Activated CD4-positive, alpha-beta T cell treated with anti-CD3 and anti-CD28 coated beads, Interleukin-2, amount 50 U/mL, for 48 hours (primary cell): ENCODE measurements at regions not wholly inside any gene's neighbourhood (a gene's known extent, or its start where the extent isn't known, plus 50 kb on each side); places are given as distances from the start of the nearest gene placed in this dataset.
"Not testable (repeated sequence)": the region's sequence is repeated elsewhere in the genome, so short reads cannot be mapped to it uniquely, and the experiment has no call there.

Experiments used
- DNase-seq, 2 experiments: peaks; one replicate each; pipeline ENCODE4 v3.0.0-alpha.2; 2020

DNA sequence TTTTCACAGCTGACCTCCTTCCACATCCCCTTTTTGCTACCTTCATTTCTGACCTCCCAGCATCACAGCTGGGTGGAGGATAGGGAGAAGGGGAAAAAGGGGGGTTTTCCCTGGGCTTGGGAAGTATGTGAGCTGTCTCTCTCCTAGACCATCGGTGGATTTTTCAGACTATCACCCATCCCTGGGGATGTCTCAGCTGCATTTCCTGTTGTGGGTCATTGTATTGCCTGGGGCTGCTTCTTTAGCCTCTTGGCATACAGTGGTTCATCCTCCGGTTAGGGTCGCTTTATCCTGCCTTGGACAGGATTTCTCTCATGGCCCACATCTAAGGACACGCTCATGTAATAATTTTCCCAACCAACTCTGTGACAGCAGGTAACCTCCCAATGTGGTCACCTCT is 142.5 kb upstream of the ARG1 start:
- DNase-seq: no peak

DNA sequence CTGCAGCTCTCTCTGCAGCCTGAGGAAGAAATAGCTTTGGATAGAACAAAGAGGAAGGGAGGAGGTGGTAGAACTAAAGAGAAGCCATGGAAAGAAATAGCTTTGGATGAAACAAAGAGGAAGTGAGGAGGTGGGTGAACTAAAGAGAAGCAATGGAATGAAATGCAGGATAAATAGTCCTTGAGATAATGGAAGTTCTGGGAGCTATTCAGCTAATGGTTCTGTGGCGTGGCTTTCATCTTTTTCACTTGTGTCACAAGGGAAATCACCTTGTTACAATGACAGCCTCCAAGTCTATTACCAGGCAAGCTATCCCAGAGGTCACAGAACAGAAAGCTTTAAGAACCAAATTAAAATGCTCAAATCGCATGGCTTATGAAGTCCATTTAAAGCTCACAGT is 141.3 kb upstream of the ARG1 start:
- no peak for DNase-seq

DNA sequence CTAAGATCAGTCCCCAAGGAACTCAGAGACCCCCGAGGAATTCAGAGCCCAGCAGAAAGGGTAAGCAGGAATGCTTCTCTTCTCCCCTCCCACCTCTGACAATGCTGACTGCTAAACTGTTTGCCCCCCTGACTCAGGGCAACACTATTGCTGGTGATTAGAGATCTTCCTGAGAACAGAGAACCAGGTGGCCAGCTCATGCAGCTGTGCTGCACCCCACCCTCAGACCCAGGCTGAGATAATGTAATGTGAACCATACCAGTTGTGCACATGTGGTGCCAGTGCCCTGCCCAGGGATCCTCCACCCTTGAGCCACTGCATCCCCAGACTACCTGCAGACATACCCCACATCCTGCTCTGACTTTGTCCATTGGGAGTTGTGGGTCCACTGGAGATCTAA is 139.1 kb upstream of the ARG1 start:
- DNase-seq: no peak

DNA sequence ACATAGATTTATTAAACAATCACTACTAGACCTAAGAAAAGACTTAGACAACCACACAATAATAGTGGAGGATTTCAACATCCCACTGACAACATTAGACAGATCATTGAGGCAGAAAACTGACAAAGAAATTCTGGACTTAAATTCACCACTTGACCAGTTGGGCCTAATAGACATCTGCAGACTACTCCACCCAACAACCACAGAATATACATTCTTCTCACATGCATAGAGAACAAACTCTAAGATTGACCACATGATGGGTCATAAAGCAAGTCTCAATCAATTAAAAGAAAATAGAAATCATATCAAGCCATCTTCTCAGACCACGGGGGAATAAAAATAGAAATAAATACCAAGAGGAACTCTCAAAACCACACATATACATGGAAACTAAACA is 136.7 kb upstream of the ARG1 start:
- DNase-seq: no peak

DNA sequence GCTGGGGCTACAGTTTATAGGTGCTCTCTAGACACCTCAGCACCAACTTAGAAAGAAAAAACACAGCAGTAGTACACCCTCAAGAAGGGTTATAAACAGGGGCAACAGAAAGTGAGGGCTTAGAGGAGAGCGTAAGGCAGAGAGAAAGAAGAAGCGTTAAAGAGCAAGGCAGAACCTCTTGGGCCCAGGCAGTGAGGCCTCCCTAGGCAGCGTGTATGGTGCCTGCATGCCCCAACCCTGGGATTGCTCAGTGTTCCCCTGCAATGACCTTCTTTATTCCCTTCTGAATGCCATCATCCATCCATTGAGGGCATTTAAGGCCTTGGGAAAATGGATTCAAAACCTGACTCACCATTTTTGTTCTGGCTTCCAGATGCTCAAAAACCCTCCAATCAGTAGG is 130.0 kb upstream of the ARG1 start:
- DNase-seq: no peak

DNA sequence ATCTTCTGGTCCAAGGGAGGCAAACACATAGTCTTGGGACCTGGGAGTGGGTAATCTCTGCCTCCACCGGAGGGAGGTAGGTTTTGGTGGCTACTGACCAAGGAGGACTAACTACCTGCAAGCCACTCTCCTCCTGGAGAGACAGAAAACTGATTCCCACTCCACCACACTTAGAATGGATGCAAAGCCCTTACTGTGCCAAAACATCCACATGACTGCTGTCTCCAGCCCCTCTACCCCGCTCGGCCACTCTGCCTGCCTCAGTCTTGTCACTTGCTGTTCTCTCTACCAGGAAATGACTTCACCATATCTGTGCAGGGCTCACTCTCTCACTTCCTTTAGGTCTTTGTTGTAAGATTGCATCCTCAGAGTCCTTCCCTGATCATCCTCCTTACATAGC is 129.5 kb upstream of the ARG1 start:
- peak; percentile 49 to 52 for DNase-seq

DNA sequence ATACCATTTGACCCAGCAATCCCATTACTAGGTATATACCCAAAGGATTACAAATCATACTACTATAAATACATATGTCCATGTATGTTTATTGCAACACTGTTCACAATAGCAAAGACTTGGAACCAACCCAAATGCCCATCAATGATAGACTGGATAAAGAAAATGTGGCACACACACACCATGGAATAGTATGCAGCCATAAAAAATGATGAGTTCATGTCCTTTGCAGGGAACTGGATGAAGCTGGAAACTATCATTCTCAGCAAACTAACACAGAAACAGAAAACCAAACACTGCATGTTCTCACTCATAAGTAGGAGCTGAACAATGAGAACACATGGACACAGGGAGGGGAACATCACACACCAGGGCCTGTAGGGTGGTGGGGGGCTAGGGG is 127.7 kb upstream of the ARG1 start:
- not testable (repeated sequence) for DNase-seq

DNA sequence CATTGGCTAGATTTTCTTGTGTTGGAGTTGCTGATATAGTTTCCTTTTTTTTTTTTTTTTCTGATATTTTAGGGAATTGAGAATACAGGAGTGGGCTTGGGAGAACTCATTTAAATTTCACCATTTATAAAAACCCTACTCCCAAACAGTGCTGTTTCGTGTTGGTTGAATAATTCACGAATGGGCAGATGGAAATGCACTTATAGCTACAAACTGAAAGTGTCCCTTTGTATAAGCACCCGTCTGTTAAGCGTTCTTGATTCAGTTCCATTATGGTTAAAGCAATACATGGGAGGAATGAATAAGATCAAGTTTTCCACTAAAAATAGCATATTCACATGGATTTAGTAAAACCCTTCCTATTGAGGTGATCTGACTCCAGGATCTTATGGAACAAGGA is 122.2 kb upstream of the ARG1 start:
- no peak for DNase-seq

DNA sequence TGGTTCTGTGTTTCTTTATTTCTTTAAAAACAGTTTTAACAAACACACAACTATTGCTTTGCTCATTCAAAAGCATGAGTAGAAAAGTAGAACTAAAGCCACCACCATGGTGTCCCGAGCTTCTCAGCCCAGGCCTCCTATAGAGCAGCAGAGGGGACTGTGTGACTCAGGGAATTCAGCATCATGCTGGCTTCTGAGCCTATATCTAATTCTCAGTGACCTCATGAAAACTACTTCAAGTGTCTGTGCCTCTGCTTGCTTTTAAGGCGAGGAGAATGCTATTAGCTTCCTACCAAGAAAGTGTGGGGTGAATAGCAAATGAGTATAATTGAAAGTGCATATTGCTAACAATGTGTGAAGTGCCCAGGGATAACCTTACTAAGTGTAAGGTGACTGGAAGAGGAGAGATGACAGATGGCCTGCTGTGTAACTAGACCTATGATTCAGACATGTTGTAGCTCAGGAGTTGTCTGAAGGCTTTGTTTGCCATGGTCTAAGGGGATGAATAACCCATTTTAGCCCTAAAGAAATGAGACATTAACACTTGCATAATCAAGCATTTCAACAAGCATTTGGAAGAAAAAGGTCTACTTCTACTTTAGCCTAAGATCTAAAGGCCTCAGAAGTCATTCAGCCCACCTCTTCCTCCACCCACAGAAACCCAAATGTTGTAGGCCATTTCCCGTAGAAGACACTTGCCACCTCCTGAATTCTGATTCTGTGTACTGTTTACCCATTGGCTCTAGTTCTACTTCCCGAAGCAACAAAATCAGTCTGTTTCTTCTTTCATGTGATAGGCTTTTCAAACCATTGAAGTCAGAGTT is 121.5 kb upstream of the ARG1 start:
- peak in 1 of 2 experiments; percentile 12 for DNase-seq

DNA sequence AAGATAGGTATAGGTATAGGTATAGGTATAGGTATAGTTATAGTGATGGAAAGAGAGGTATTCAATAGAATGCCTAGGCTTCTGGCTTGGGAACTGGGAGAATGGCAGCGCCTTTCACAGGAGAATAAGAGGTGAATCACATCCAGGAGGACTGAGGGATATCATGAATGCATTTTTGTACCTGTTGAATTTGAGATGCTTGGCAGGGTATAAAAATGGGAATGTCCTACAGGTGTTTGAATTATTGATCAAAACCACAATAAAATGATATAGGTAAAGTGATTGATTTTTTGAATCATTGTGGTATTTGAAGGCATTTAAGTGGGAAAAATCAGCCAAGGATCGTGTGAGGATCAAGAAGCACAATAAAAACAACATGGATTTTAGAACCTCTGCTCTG is 119.2 kb upstream of the ARG1 start:
- DNase-seq: no peak

DNA sequence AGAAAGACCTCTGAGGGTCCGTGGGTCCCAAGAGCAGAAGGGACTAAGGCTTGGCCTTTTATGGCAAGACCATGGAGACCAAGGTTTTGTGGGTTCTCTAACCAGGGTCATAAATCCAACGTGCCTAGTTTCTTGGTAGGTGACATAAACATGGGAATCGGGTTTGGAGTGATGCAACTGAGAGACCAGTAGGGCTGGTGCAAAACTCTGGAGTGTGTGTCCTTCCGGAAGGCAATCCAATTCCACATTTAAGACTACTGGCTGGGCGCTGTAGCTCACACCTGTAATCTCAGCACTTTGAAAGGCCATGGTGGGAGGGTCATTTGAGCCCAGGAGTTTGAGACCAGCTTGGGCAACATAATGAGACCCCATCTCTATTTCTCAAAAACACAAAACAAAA is 116.5 kb upstream of the ARG1 start:
- DNase-seq: no peak

DNA sequence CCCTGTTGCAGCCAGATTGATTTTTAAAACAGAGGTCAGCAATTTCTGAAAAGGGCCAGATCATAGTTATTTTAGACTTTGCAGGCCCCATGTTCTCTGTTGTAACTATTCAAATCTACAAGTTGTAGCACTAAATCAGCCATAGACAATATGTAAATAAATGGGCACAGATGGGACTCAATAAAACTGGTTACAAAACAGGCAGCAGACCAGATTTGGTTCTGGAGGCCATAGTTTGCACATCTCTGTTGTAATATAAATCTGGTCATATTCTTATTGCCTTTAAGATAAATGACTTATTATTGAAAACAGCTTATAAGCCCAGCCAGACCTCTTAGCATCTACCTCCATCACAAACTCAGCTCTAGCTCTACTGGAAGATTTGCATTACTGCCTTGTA is 114.0 kb upstream of the ARG1 start:
- no peak for DNase-seq

DNA sequence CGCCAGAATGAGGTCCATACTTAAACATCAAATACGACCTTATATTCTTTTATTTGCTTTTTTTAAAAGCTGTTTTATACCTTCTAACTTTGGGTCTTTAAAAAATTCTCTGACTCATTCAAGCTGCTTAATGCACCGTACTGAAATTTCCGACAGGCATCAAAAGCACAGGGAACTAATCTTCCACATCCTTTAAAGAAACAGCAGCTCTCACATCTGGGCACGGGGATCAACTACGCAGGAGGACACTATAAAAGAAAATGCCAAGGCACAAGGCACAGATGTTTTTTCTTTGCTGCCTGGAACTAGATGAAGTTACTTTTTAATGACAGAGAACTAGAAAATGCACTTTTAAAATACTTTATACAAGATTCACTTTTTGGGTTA is 112.4 kb upstream of the ARG1 start:
- no peak for DNase-seq

DNA sequence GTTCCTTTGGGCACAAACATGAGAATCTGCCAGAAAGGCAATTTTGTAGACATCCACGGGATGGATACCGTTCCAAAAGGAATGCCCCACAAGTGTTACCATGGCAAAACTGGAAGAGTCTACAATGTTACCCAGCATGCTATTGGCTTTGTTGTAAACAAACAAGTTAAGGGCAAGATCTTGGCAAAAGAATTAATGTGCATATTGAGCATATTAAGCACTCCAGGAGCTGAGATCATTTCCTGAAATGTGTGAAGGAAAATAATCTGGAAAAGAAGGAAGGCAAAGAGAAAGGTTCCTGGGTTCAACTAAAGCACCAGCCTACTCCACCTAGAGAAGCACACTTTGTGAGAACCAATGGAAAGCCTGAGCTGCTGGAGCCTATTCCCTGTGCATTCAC is 103.9 kb upstream of the ARG1 start:
- DNase-seq: no peak

DNA sequence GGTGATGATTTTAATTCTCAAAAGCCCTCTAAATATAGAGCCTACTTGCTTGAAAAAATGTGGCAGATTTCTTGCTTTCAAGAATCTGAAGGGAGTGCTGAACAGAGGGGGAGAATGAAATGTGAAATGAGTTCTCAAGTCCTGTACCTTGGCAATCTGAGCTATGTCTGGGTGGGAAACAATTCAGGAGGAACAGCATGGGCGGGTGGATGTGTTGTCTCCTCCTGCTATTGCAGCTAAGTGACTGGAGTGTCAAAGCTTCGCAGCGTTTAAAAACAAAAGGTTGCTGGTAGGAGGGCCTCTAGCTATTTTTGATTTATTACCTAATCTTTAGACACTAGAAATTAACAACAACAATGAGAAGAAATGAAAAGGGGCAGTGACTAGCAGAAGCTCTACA is 102.5 kb upstream of the ARG1 start:
- no peak for DNase-seq

DNA sequence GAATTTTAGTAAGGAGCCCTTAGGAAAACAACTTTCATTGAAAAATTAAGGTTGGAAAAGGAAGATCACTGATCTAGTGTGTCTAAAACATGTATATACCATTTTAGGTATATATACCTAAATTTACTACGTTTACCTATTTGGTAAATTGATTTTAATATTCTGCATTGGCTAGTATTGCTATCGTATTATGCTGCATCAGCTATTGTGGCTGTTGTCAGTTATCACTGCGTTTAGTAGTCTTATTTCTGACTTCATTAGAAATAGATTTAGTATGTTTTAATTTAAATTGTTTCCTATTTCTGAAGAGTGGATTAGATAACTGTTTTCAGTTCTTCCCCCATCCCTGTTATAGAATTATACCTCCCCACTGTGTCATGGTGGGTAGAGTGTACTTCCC is 101.7 kb upstream of the ARG1 start:
- no peak for DNase-seq

DNA sequence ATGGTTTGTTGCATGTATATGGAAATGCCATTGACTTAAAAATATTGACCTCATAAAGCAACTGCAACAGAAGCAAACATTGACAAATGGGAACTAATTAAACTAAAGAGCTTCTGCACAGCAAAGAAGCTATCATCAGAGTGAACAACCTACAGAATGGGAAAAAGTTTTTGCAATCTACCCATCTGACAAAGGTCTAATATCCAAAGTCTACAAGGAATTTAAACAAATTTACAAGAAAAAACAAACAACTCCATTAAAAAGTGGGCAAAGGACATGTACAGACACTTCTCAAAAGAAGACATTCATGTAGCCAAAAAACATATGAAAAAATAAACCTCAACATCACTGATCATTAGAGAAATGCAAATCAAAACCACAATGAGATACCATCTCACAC is 99.7 kb upstream of the ARG1 start:
- DNase-seq: not testable (repeated sequence)

DNA sequence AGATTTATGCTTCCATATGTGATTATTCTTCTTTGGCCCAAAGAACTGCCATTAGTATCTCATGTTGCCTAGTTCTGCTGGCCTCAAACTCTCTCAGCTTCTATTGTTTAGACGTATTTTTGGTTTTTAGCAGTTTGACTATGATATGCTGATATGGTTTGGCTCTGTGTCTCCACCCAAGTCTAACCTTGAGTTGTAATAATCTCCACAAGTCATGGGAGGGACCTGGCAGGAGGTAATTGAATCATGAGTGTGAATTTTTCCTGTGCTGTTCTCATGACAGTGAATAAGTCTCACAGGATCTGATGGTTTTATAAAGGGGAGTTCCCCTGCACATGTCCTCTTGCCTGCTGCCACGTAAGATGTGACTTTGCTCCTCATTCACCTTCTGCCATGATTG is 96.7 kb upstream of the ARG1 start:
- DNase-seq: no peak

DNA sequence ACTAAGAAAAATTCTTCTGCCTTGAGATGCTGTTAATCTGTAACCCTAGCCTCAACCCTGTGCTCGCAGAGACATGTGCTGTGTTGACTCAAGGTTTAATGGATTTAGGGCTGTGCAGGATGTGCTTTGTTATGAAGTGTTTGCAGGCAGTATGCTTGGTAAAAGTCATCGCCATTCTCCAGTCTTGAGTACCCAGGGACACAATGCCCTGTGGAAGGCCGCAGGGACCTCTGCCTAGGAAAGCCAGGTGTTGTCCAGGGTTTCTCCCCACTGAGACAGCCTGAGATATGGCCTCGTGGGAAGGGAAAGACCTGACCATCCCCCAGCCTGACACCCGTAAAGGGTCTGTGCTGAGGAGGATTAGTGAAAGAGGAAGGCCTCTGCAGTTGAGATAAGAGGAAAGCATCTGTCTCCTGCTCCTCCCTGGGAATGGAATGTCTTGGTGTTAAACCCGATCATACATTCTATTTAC is 94.2 kb upstream of the ARG1 start:
- not testable (repeated sequence) for DNase-seq

DNA sequence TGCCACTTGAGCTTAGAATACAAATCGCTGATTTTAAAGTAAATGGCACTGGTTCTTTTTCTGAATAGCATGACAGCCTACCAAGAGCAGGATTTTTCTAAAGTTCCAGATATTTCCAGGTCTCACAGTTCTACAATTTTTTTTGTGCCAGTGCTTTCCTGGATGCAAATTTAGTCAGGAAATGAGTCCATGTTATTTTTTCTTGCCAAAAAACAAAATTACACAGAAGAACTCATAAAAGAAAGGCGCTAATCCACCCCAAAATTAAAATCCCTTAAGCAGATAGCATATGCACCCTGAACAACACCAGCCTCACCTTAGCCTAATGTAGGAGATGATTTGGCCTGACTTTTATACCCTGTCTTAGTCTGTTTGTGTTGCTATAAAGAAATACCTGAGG is 86.4 kb upstream of the ARG1 start:
- no peak for DNase-seq

DNA sequence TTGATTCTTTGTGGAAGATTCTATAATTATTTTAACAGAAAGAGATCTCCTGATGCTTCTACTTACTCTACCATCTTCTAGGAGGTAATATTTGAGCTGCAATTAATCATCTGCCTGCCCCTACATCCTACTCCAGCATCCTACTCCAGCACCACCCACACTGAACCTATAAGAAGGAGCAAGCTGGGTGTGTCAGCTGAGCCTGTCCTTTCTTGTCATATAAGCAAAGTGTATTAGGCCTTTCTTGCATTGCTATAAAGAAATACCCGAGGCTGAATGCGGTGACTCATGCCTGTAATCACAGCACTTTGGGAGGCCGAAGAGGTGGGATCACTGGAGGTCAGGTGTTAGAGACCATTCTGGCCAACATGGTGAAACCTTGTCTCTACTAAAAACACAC is 84.2 kb upstream of the ARG1 start:
- DNase-seq: no peak

DNA sequence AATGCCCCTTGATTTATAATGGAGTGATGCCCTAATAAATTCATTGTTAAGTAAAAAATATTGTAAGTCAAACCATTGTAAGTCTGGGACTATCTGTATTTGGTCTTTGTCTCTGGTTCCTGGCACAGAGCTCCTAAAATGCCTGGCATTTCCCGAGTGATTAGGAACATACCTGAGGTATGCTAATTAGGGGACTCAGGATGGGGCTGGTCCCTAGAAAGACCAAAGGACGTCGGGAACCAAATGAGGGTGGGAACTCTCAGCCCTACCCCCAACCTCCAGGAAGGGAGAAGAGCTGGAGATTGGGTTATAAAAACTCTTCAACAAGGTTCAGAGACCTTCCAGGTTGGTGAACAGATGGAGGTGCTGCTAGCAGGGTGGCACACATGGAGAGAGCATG is 82.6 kb upstream of the ARG1 start:
- no peak for DNase-seq

DNA sequence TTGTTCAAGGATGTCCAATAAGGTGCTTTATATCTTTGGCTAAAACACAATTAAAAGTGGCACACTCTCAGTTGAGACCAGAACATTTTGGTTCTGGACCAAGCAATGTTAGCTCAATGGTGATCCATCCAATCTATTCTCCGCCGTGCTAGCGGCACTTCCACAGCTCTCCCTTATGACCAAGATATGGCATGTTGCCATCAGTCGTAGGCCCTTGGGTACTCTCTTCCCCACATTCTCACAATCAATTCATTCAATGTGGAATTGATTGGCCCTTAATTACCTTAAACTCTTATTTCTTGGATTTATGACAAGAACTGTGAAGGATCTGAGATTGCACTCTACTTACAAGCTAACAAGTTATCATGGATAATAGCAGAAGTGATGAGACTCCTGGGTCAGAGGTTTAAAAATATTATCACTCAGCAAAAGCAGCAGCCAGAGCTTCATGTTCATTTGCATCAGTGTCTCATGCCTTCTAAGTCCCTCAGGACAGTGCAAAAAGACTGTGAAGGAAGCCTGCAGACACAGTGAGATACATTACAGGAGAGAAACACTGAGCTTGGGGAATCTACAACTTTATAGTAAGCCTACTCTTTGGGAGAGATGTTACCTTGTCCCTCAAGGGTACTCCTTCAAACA is 80.0 kb upstream of the ARG1 start:
- DNase-seq: no peak

DNA sequence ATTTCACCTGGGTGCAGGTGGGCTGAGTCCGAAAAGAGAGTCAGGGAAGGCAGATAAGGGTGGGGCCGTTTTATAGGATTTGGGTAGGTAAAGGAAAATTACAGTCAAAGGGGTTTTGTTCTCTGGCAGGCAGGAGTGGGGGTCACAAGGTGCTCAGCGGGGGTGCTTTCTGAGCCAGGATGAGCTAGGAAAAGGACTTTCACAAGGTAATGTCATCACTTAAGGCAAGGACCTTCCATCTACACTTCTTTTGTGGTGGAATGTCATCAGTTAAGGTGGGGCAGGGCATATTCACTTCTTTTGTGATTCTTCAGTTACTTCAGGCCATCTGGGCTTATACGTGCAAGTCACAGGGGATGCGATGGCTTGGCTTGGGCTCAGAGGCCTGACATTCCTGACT is 68.6 kb upstream of the ARG1 start:
- DNase-seq: not testable (repeated sequence)

DNA sequence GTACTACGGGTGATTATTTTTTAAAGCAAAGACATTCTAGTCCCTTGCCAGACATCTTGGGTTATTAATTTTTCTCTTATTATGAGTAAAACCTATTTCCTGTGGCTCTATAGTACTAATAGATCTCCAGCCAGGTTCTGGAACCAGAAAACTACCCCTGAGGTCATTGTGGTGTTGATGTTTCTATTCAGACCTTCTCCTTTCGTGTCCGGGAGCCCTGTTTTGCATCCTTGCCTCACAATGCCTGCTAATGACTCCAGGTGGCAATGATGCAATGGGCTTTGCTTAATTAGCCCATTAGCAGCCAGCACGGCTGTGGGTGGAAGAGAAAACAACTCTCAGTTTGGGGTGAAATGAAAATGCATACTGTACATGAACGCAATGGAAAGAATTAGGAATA is 62.9 kb upstream of the ARG1 start:
- DNase-seq: no peak
